ENCODE measurements at regions not wholly inside any gene's neighbourhood (a gene's known extent, or its start where the extent isn't known, plus 50 kb on each side); places are given as distances from the start of the nearest gene placed in this dataset.
"Not testable (repeated sequence)": the region's sequence is repeated elsewhere in the genome, so short reads cannot be mapped to it uniquely, and the experiment has no call there.

GRCh38 chr9:75417471-75417870 is 329.2 kb downstream of the OSTF1 start:
- DNase-seq = no peak

DNA sequence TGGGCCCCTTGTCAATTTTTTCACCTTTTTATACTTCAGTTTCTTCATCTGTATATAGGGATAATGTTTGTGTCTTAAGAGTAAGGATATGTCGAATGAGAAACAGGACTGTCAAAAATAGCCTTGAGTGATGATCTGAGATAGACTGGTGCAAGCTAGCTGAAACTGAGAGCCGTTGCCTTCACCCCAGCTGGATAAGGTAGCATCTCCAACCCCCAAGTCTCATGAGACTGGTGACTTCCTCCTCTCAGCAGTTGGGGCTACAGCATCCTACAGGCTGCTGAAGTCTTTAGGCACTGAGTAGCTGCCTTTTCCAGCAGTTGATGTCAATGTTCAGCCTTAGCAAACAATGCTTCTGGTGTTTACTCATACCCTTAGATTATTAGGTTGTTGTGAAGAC is 330.2 kb downstream of the OSTF1 start:
- no peak for DNase-seq

GRCh38 chr9:75422944-75423522 is 334.7 kb downstream of the OSTF1 start:
- DNase-seq = no peak

DNA sequence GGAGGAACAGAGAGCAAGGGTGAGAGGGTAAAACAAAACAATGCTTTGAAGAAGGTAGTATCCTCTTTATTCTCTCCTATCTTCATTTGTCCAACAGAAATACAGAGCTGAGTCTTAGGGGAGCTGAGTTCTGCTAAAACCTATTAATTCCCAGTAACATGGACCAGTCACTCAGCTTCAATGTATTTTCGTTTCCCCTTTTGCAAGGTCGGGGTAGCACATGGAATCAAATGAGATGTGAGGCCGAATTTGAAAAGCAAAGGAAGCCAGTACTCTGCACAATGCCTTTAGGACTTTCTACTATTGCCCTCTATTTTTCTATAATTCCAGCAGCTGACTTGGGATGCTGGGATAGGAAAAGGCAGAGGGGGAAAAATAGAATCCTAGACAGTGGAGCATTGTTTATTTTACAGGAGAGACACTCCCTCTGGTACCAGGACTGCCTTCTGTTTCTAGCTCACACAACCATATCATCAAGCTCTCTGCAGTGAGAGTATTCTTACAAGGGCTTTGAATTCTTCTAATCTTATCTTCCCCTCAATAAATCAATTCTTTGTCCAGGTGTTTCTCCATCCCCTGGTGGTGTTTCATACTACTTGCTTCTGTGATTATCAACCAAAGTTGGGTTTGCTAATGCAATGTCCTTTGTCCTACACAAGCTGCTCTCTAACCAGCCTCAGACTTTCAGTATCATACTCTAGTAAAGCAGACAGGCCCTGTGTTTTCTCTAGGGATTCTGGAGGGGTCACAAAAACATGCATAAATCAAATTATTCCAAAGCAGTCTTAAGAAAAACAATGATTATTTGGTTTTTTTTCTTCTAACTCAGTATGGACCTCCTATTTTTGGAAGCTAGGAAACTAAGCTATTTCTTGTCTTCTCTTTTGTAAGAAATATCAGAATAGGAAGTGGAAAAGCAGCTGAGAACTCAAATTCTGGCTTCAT is 341.5 kb downstream of the OSTF1 start:
- no peak for DNase-seq

GRCh38 chr9:75431375-75431774 is 343.1 kb downstream of the OSTF1 start:
- no peak for DNase-seq

DNA sequence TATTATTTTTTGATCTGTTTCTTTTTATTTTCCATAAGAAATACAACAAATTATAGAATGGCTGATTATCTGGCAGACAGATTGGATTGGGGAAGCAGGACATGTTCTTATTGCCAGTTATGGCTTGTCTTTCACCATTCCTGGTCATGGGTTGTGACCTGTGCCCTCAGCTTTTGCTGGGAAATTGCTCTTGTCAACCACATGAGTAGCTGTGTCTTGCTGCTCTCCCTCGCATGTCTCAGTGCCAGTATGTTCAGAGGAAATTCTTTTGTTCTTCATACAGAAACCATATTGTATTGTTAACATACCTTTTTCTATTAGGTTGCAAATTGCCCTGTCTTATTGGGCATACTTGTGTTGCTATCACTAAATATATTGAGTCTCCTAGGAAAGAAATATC is 344.1 kb downstream of the OSTF1 start:
- no peak for DNase-seq

DNA sequence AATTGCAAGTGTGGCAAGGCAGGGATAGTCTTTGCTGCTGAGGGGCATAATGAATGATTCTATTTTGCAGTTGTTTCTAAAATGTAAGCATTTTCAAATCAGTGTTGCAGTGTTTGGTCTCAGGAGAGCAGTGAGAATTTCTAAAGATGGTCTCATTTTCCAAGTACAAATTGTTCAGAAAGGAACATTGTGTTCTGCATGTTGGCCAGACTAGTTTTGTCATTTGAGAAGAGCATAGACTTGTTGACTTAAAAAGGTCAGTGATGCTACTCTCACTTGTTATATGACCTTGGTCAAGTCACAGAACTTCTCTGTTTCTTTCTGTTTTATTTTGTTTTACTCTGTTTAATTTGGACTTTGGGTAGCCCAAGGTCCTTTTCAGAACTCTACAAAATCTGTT is 344.6 kb downstream of the OSTF1 start:
- DNase-seq = no peak

DNA sequence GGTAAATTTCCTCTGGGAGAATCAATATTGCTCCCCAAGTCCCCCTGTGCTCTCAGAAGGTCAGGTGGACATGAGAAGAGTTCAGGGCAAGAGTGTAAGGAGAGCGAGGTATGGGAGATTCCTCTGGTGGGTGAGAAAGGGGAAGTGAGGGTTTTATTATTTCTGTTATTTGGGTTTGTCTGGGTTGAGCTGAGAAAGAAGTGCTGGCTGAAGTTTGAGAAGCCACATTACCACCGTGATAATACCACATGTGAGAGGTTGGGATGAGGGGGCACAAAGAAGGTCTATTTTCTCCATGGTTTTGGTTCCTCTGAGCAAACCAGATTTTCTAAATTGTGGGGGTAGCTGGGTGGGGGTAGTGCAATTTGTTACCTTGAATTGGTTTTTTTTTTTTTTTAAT is 350.4 kb downstream of the OSTF1 start:
- no peak for DNase-seq

- DNase-seq = no peak
Observed at GRCh38 chr9:75440914-75441313, 352.6 kb downstream of the OSTF1 start.

DNA sequence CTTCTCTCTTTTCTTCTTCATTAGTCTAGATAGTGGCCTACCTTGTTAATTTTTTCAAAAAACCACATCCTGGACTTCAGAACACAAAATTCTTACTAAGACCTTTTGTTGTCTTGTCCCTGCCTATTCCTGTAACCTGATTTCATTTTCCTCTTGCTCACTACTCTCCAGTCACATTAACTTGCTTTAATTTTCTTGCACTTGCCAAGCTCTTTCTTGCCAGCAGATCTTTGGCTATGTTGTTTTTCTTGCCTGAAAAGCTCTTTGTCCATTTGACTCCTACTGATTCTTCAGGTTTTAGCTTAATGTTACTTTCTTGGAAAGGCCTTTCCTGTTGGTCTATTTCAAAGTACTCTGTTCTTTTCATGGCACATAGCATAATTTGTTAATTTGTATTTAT is 356.8 kb downstream of the OSTF1 start:
- DNase-seq = no peak

- no peak for DNase-seq
Observed at GRCh38 chr9:75447281-75447680, 359.0 kb downstream of the OSTF1 start.

GRCh38 chr9:75448281-75448680 is 360.0 kb downstream of the OSTF1 start:
- no peak for DNase-seq

DNA sequence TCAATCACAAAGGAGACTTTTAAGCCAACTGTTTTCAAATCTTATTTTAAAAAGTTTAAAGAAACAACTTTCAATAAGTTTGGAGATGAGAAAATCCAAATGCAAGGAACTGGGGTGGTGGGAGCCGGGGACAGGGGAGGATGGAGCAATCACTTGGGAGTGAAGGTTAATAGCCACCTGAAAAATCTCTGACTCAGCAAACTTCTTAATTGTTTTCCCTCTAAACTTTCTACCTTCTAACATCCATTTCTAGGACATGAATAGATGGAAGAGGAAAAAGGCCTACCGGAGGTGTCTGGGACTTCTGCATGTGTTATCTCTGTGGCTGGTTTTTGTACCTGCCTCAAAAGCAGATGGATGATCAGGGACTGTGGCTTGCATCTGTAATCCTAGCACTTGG is 360.6 kb downstream of the OSTF1 start:
- no peak for DNase-seq

DNA sequence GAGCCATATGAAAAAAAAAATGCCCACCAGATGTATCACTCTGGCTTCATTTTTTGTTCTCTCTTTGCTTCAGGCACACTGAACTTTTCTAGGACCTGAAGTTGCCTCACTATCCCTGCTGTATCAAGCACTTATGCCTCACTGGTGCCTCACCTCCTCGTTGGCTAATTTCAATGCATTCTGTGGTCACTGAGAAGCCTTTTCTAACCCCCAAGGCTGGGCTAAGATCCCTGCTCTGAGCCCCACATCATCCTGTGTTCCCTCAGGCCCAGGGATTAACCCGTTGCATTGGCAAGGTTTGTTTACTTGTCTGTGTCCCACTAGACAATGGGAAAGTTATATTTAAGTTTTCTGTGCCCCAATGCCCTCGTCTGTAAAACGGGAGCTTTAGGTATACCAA is 362.7 kb downstream of the OSTF1 start:
- DNase-seq = no peak

GRCh38 chr9:75451505-75451904 is 363.2 kb downstream of the OSTF1 start:
- DNase-seq = no peak

DNA sequence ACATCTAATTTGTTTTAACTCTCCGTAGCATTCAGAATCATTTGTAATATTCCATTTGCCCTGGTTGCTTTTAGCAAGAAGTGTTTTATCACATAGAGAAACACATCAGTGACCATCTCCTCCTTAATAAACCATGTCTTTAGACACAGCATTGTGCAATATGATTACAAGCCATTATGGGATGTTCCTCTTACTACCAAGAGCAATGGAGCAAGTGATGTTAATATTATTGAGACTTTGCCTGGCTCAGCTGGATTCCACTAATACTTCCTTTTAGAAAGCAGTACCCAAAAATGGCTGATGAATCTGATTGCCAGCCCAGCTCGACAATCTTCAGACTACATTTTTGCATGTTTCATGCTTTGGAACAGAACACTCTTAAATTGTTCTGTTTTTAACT is 364.2 kb downstream of the OSTF1 start:
- no peak for DNase-seq

DNA sequence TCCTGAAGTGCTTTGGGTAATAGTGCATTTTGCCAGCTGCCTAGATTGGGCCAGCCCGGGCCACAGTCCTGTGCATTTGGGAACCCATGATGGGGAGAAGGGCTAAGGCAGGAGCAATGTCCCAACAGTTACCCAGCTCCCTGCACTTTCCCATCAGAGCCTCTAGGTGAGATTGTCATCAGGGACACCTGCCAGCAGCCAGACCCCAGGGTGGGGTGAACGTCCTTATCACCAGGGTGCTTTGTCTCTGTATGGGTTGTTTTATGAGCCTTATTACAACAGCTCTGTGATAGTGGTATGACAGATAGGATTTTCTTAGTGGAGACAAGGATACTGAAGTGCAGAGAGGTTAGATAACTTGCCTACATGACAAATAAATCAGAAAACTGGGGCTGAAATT is 365.7 kb downstream of the OSTF1 start:
- DNase-seq = no peak

GRCh38 chr9:75454891-75455290 is 366.6 kb downstream of the OSTF1 start:
- no peak for DNase-seq

GRCh38 chr9:75455444-75455921 is 367.2 kb downstream of the OSTF1 start:
- DNase-seq = no peak

GRCh38 chr9:75456698-75457097 is 368.4 kb downstream of the OSTF1 start:
- no peak for DNase-seq

GRCh38 chr9:75457474-75458011 is 369.2 kb downstream of the OSTF1 start:
- no peak for DNase-seq

DNA sequence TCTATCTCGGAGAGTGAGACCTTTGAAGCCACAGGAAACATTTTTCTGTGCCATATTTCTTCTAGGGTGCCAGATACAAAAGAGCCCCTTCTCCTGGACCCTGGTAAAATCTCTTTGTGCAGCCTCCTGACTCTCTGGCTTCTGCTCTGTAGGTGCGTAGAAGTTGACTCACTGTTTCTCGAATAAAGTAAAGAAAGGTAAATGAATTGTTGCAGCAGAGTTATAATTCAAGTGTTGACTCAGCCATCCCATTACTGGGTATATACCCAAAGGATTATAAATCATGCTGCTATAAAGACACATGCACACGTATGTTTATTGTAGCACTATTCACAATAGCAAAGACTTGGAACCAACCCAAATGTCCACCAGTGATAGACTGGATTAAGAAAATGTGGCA is 371.0 kb downstream of the OSTF1 start:
- DNase-seq = not testable (repeated sequence)

DNA sequence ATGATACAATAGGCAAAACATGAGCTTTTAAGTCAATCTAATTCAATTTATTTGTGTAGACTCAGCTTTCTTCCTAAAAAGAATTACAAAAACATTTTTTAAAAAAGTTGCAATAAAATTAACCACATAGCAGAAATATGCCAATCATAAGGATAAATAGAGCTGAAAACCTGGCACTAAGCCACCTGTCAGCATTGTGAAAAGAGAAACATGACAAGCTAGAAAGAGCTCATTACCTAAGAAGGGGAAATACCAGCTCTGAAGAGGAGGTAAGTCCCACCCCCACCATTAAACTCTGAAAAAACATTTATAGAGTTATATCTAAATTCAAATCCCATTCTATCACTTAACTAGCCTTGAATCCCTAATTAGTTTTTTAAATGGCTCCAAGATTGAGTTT is 372.9 kb downstream of the OSTF1 start:
- DNase-seq = no peak

- DNase-seq = no peak
Observed at GRCh38 chr9:75462866-75463265, 374.6 kb downstream of the OSTF1 start.
